Neural cell (in vitro differentiated cells): ENCODE measurements at regions not wholly inside any gene's neighbourhood (a gene's known extent, or its start where the extent isn't known, plus 50 kb on each side); places are given as distances from the start of the nearest gene placed in this dataset.

ENCODE experiments used
- H2AFZ ChIP-seq: fragments of 200-600, 300-800 bp; sonication (generic), shearing (Covaris generic); 2 replicates; pipeline ENCODE4 v1.6.0; 2014; ENCODE audit warnings: low read depth, mild to moderate bottlenecking, antibody characterized with exemption, low read length, moderate library complexity
- H3F3A ChIP-seq: fragments of 200-600 bp; shearing (Covaris generic); 2 replicates; pipeline ENCODE4 v1.6.1; 2016; ENCODE audit warnings: mild to moderate bottlenecking, moderate library complexity, mixed read lengths, antibody characterized with exemption, low read length; ENCODE audit not compliant: insufficient read depth, poor library complexity, severe bottlenecking
- H3K27ac ChIP-seq: fragments of 200-600, 300-800 bp; sonication (generic), shearing (Covaris generic); 2 replicates; pipeline ENCODE4 v1.5.1; 2014; ENCODE audit warnings: mild to moderate bottlenecking, low read length, moderate library complexity
- H3K27me3 ChIP-seq: fragments of 300-800, 200-600 bp; sonication (generic), shearing (Covaris generic); 2 replicates; pipeline ENCODE4 v1.6.0; 2014; ENCODE audit warnings: mild to moderate bottlenecking, low read depth, low read length, moderate library complexity; ENCODE audit not compliant: insufficient read depth
- H3K36me3 ChIP-seq: fragments of 300-800, 200-600 bp; sonication (generic), shearing (Covaris generic); 2 replicates; pipeline ENCODE4 v1.5.1; 2014; ENCODE audit warnings: mild to moderate bottlenecking, antibody characterized with exemption, low read length, moderate library complexity; ENCODE audit not compliant: insufficient read depth
- H3K4me2 ChIP-seq: fragments of 300-800, 200-600 bp; sonication (generic), shearing (Covaris generic); 2 replicates; pipeline ENCODE4 v1.6.0; 2014; ENCODE audit warnings: mild to moderate bottlenecking, low read length
- H3K4me3 ChIP-seq: fragments of 300-800, 200-600 bp; sonication (generic), shearing (Covaris generic); 2 replicates; pipeline ENCODE4 v1.5.1; 2014; ENCODE audit warnings: mild to moderate bottlenecking, low read length, moderate library complexity
- H3K79me2 ChIP-seq: fragments of 200-600 bp; shearing (Covaris generic); replicated peaks from 2 replicates; pipeline ENCODE4 v1.6.0; 2014; ENCODE audit warnings: mild to moderate bottlenecking, low read length, moderate library complexity; ENCODE audit not compliant: insufficient read depth
- H3K9ac ChIP-seq: fragments of 300-800, 200-600 bp; sonication (generic), shearing (Covaris generic); 2 replicates; pipeline ENCODE4 v1.6.1; 2016; ENCODE audit warnings: mild to moderate bottlenecking, low read length, mixed read lengths
- H3K9me2 ChIP-seq: fragments of 200-600 bp; shearing (Covaris generic); 2 replicates; pipeline ENCODE4 v1.6.1; 2016; ENCODE audit warnings: mild to moderate bottlenecking, low read length, mixed read lengths; ENCODE audit not compliant: insufficient read depth
- H3K9me3 ChIP-seq: fragments of 200-600, 300-800 bp; sonication (generic), shearing (Covaris generic); 2 replicates; pipeline ENCODE4 v1.6.1; 2016; ENCODE audit warnings: mild to moderate bottlenecking, mixed run types, low read length, moderate library complexity, mixed read lengths
- H4K20me1 ChIP-seq: fragments of 200-600 bp; shearing (Covaris generic); 2 replicates; pipeline ENCODE4 v1.6.1; 2016; ENCODE audit warnings: mild to moderate bottlenecking, mixed run types; ENCODE audit not compliant: insufficient read depth
- CTCF ChIP-seq: fragments of 450-650 bp; IDR thresholded peaks from 2 replicates; pipeline ENCODE4 v1.5.1; 2014; ENCODE audit warnings: antibody characterized with exemption, mild to moderate bottlenecking, moderate library complexity; ENCODE audit not compliant: poor library complexity, severe bottlenecking
- EP300 ChIP-seq: fragments of 450-650 bp; conservative IDR thresholded peaks from 2 replicates; pipeline ENCODE4 v1.6.1; 2014; ENCODE audit warnings: antibody characterized with exemption, mild to moderate bottlenecking, moderate library complexity; ENCODE audit not compliant: poor library complexity, severe bottlenecking
- EZH2 ChIP-seq: fragments of 200-600, 300-800 bp; shearing (Covaris generic), sonication (generic); IDR thresholded peaks from 2 replicates; pipeline ENCODE4 v1.6.1; 2014; ENCODE audit warnings: antibody characterized with exemption, low read length, borderline replicate concordance, mild to moderate bottlenecking; ENCODE audit not compliant: insufficient read depth, poor library complexity, severe bottlenecking
- MXI1 ChIP-seq: fragments of 450-650 bp; conservative IDR thresholded peaks from 2 replicates; pipeline ENCODE4 v1.6.1; 2014; ENCODE audit warnings: antibody characterized with exemption, mild to moderate bottlenecking; ENCODE audit not compliant: poor library complexity, severe bottlenecking
- POLR2AphosphoS5 ChIP-seq: IDR thresholded peaks from 2 replicates; pipeline ENCODE4 v1.6.1; 2012
- RAD21 ChIP-seq: fragments of 450-650 bp; conservative IDR thresholded peaks from 2 replicates; pipeline ENCODE4 v1.6.1; 2014; ENCODE audit warnings: antibody characterized with exemption, mild to moderate bottlenecking, moderate library complexity
- REST ChIP-seq: IDR thresholded peaks from 2 replicates; pipeline ENCODE4 v1.6.1; 2012; ENCODE audit warnings: borderline replicate concordance
- SMC3 ChIP-seq: fragments of 450-650 bp; conservative IDR thresholded peaks from 2 replicates; pipeline ENCODE4 v1.6.1; 2014; ENCODE audit warnings: antibody characterized with exemption, mild to moderate bottlenecking, moderate library complexity; ENCODE audit not compliant: poor library complexity
- TAF1 ChIP-seq: IDR thresholded peaks from 2 replicates; pipeline ENCODE4 v1.6.1; 2012; ENCODE audit warnings: low read depth

GRCh38 chr3:549636-550035, 353.1 kb downstream of the CHL1 start:
- Histone ChIP-seq H3K9ac (no peak overlapping the region), H3K9me2 (no peaks in the 10 kb centered on the region), H3K79me2 (no peaks in the 10 kb centered on the region), H3K27me3 (no peaks in the 10 kb centered on the region), H3K27ac (no peak overlapping the region), H3K36me3 (no peaks in the 10 kb centered on the region), H3F3A (no peaks in the 10 kb centered on the region), H3K4me2 (no peak overlapping the region), H2AFZ (no peak overlapping the region), H4K20me1 (no peaks in the 10 kb centered on the region), H3K9me3 (no peaks in the 10 kb centered on the region), H3K4me3 (no peak overlapping the region)
- TF ChIP-seq TAF1 = no peak
- no peak for TF ChIP-seq EP300
- TF ChIP-seq REST = no peak
- TF ChIP-seq CTCF = no peak
- no peak for TF ChIP-seq SMC3
- no peak for TF ChIP-seq RAD21
- no peak for TF ChIP-seq EZH2
- TF ChIP-seq POLR2AphosphoS5 = no peak
- no peak for TF ChIP-seq MXI1

- no peak overlapping the region for H3K4me2 ChIP-seq
- no peak overlapping the region for H3K27ac ChIP-seq
- H3K9me3 ChIP-seq = no peaks in the 10 kb centered on the region
- TF ChIP-seq EP300 = no peak
- TF ChIP-seq SMC3 = no peak
- TF ChIP-seq EZH2 = no peak
- TF ChIP-seq TAF1 = no peak
- TF ChIP-seq POLR2AphosphoS5 = no peak
- no peak for TF ChIP-seq REST
- TF ChIP-seq CTCF = no peak
- no peak for TF ChIP-seq RAD21
- TF ChIP-seq MXI1 = no peak
- H2AFZ ChIP-seq = no peak overlapping the region
- no peaks in the 10 kb centered on the region for H3K36me3 ChIP-seq
- no peaks in the 10 kb centered on the region for H3K79me2 ChIP-seq
- no peaks in the 10 kb centered on the region for H4K20me1 ChIP-seq
- H3K9me2 ChIP-seq = no peaks in the 10 kb centered on the region
- no peak overlapping the region for H3K9ac ChIP-seq
- no peaks in the 10 kb centered on the region for H3F3A ChIP-seq
- no peak overlapping the region for H3K4me3 ChIP-seq
- H3K27me3 ChIP-seq = no peaks in the 10 kb centered on the region
Measured at GRCh38 chr3:550471-550870, 353.9 kb downstream of the CHL1 start.
